CD1c-positive myeloid dendritic cell (primary cell): ENCODE measurements at regions not wholly inside any gene's neighbourhood (a gene's known extent, or its start where the extent isn't known, plus 50 kb on each side); places are given as distances from the start of the nearest gene placed in this dataset.

Source experiments
- DNase-seq: peaks from one replicate; pipeline ENCODE4 v3.0.0-alpha.2; 2016; ENCODE audit errors: extremely low spot score

DNA sequence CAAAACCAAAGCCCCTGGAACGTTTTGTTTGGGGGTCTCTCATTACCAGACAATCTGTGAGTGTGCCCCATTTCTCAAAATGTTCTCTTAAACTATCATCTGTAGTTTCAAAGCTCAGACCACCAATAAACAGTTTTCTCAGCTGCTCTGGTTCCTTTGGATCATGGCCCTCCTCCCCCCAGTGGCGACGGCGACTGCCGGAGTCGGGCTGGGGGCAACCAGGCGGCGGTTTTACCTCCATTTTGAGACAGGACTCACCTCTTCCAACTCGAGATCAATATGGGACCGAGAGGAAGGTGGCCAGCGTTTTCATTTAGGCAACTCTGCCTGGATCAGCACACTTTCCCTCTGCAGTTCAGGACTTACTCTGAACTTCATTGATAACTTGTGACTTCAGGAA lies 141.5 kb upstream of the ZNF32 start:
- DNase-seq, result no peak

- DNase-seq, result no peak
Observed at GRCh38 chr10:43785252-43785651, 136.6 kb upstream of the ZNF32 start.

GRCh38 chr10:43782814-43783213 lies 134.1 kb upstream of the ZNF32 start:
- DNase-seq, result no peak

GRCh38 chr10:43781480-43782361 lies 133.0 kb upstream of the ZNF32 start:
- no peak for DNase-seq

DNA sequence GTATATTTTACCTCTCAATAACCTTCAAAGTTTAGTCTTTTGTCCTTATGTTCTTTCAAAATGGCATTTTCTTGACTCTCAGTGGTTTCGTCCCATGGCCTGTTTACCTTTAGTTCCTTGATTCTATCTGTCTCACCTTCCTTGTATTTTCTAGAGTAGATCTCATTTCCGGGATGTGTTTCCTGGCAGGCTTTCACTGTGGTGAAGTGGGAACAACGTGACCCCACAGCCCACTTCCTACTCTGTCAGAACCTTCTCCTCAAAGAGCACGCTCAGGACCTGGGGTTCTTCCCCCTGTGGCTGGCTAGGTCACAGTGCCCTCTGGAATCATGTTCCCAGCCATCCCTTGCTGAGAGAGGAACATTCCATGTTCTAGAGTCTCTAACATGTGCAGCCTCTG lies 129.9 kb upstream of the ZNF32 start:
- DNase-seq, result no peak

DNA sequence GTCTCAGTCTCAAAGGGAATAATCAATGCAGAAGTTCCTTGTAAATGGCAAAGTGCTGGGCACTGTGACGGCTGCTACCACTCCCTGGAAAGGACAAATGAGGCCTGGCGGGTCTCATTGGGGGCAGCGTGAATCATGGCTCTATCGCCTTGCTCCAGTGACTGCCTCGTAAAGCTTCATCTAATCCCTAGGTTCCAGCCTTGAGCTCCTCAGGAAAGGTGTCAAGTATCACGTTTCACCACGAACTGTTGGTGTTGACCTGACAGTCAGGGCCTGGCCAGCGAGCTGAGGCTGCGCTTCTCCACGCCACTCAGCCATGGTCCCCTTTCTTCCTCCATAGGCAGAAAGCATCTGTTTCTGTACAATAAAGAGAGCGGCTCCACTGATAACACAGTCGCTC lies 126.7 kb upstream of the ZNF32 start:
- no peak for DNase-seq

GRCh38 chr10:43774234-43774769 lies 125.6 kb upstream of the ZNF32 start:
- no peak for DNase-seq

DNA sequence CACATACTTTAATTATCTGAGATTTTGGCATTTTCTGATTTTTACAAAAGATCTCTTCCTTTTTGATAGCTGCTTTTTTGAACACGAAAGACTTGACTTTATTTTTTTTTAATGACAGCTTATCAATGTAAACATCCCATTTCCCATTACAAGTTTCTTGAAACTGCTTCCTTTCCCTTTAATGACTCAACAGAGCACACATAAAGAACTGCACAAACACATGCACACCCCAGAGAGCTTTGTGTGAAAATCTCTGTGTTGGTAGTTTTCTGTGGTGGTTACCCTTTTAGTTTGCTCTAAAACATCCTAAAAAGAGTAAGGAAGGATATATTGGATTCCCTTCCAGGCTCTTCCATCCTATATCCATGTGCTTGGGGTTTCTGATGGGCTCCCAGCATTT lies 125.1 kb upstream of the ZNF32 start:
- DNase-seq, result no peak

DNA sequence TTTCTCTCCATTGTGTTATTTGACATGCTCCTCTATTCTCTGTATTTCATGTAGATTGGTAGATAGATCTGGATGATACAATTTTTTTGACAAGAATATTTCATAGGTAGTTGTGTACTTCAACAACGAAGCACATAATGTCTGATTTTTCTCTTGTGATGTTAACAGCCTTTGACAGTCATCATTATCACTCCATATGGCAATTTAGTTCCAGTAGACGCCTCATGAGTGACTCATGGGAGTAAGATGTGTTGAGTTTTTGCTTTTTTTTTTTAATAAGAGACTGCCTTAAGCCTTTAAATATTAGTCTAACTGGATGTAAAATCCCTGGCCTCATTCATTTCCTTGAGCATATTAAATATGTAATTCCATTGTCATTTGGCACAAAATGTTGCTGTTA lies 123.5 kb upstream of the ZNF32 start:
- DNase-seq, result no peak

DNA sequence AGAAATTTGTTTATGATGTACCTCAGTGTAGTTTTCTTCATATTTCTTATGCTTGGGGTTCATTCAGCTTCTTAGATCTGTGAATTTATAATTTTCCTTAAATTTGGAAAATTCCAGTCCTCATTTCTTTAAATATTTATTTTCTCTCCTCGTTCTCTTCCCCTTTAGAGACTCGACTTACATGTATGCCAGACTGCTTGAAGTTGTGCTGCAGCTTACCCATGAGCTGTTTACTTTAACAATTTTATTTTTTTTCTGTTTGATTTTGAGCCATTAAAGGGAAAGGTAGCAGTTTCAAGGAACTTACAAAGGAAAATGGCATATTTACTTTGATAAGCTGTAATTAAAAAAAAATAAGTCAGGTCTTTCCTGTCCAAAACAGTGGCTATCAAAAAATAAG lies 123.0 kb upstream of the ZNF32 start:
- DNase-seq, result no peak

DNA sequence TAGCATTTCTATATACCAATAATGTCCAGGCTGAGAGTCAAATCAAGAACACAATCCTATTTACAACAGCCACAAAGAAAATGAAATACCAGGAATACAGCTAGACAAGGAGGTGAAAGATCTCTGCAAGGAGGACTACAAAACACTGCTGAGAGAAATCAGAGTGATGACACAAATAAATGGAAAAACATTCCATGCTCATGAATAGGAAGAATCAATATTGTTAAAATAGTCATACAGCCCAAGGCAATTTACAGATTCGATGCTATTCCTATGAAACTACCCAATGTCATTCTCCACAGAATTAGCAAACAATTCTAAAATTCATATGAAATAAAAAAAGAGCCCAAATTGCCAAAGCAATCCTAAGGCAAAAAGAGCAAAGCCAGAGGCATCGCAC lies 116.8 kb upstream of the ZNF32 start:
- DNase-seq, result no peak

DNA sequence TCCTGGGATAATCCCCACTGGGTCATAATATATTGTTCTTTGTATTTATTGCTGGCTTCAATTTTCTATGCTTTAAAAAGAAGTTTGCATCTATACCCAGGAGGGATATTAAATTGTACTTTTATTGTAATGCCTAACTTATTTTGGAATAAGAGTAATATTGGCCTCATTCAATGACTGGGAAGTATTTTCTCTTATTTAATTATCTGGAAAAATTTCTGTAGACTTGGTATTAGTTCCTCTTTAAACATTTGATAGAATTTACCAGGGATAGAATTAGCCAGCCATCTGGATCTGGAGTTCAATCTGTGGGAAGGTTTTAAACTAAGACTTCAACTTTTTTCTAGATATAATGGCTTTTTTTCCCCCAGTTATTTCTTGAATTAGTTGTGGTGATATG lies 115.2 kb upstream of the ZNF32 start:
- DNase-seq, result no peak

DNA sequence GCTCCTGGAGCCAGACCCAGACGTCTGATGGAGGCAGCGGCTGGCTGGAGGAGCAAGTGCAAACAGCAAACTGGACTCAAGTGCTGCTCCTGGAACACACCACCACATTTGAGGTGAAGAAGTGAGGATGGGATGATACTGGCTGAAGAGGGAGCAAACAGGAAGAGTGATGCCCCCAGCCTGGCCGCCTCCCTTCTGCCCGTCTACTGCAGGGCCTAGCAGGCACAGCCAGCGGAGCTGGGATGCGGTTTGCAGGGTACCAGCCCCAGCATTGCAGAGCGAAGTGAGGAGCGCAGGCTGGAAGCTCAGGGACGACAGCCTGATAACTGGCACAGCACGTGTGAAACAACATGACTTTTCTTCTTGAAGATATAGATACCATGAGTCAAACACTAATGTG lies 111.8 kb upstream of the ZNF32 start:
- no peak for DNase-seq

- DNase-seq, result no peak
Observed at GRCh38 chr10:43759216-43759615, 110.5 kb upstream of the ZNF32 start.

DNA sequence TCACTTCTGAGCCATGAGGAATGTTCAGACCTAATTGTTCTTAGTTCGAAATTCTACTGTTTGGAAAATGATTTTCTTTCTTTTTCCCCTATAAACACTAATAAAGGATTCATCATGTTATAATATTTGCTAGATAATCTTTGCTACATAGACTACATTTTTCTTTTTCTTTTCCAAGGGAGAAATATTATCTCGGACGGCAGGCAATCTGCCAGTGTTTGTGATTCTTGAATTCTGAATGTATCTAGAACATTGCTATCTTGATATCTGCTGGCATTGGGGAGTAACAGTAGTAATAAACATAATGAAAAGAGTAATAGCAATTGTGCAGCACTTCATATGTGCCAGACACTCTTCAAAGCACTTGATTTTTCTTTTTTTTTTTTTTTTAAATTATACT lies 107.7 kb upstream of the ZNF32 start:
- DNase-seq, result no peak

DNA sequence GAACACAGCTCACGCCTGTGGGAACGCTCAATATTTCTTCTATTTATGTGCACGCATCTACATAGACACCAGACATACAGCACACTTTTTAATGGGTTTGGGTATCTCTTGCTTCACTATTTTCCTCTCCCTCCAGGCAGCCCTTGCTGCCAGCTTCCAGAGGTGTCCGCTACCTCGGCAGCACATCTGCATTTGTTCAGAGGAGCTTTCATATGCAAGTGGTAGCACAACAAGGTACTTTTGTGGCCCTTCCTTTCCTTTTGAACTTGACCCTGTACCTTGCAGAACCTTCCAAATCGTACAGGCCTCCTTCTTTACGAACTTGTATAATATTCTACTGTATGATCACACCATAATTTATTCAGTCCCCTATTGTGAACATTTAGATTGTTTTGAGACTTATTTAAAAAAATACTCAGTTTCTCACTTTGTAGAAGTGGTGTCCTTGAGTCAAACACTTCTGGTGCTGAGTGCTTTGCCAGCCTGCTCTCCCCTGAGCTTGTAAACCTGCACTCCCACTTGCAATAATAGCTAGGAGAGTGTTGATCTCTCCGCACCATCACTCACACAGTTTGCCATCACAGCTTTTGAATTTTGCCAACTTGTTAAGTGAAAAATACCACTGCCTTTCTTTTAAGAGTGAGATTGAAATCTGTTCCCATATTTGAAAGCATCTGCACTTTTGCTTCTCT lies 106.0 kb upstream of the ZNF32 start:
- DNase-seq, result no peak

GRCh38 chr10:43753397-43754061 lies 104.8 kb upstream of the ZNF32 start:
- no peak for DNase-seq

DNA sequence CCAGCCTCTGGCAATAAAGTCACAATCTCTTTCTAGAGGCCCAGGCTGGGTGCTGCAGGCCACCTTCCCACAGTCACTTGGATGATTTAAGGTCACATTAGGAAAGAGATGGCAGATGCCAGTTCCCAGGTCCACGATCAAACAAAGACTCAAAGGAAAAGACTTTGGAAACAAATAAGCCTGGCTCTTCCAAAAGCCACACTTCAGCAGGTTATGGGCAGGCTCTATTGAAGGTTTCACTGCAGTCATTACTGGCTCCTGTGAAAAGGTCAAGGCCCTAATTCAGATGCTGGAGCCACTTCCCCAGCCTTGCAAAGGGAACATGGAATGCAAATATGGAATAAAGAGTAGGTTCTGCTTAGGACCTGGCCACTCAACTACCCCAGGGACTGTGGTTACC lies 104.0 kb upstream of the ZNF32 start:
- DNase-seq, result no peak

DNA sequence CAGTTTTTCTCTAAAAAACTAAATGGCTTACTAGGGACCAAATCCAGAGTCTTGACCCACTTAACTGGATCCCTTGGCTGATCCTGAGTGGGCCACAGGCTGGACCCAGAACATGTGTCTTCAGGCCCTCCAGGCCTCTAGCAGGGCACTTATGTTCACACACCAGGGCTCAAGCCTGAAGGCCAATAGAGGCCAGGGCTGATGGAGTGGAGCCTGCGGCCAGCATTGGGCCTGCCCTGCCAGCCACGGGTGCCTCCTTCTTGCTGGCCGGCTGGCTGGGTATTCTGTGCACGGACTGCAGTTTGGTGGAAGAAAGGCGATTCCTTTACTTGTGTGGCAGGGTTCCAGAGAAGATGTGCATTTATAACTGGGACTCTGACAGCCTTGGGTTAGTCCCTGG lies 103.0 kb upstream of the ZNF32 start:
- no peak for DNase-seq

DNA sequence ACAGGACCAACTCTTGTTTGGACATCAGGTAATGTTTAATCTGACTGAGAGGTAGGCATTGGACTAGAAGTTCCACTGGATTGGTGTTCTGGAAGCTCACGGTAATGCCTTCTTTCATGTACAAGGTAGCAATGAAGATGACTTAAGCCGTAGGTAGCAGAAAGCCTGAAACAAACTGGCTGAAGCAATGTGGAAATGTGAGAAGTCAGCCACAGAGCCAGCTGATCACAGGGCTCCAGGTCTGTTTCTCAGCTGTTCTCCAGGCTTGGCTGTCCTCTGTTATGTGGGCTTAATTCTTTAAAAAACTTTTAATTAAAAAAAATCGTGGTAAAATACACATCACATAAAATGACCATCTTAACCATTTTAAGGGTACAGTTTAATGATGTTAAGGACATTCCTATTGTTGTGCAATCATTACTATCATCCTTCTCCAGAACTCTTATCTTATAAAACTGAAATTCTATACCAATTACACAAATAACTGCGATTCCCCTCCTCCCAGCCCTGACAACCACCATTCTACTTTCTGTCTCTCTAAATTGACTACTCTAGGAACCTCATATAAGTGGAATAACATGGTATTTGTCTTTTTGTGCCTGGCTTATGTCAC lies 101.4 kb upstream of the ZNF32 start:
- DNase-seq, result no peak

DNA sequence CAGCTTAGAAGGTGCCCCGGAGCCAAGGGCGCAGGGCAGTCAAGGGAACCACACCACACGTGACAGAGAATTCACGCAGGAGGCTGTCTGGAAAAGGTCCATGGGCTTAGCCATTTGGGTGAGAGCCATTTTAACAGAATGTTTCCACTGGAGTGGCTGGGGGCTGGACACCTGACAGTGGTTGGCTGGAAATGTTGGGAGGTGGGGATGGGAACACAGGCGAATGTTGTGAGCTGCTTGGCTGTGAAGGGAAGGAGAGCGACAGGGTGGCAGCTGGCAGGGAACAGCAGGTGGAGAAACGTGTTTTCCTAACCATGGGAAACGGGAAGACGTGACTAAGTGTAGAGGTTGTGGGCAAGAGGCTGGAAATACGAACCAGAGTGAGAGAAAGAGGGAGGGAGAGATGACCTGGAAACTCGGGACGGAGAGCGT lies 100.5 kb upstream of the ZNF32 start:
- no peak for DNase-seq

DNA sequence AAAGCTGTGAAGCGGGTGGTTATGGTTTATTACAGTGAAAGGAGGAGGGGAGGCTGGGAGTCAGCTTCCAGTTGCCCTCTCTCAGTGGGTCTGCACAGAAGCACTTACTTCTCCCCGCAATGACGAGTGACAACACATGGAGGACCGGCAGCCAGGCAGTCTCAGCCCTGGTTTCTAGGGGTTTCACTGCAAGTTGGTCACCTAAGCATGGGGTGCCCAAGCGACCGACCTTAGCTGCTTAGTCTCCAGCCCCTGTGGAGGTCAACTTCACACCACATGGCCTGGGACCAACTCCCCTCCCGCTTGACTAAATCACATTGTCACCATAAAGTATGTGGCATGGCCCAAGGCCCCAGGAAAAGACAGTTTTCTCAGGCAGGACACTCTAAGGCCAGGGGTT lies 99.9 kb upstream of the ZNF32 start:
- no peak for DNase-seq
